B cell (primary cell): ENCODE measurements at regions not wholly inside any gene's neighbourhood (a gene's known extent, or its start where the extent isn't known, plus 50 kb on each side); places are given as distances from the start of the nearest gene placed in this dataset.

ENCODE experiments used
- ATAC-seq: fragments of 200-7000 bp; cut with Tn5 transposase; one replicate; pipeline ENCODE4 v1.10.0; 2021; ENCODE audit warnings: low read depth, mild to moderate bottlenecking, moderate number of reproducible peaks, moderate library complexity
- CTCF ChIA-PET: fragments of 350-600 bp; sonication (Branson Sonifier 250); formaldehyde crosslinking; loops from one replicate; lab custom pipeline; 2021; ENCODE audit warnings: antibody characterized with exemption, inconsistent platforms; lab: Charles Lee
- POLR2A ChIA-PET: fragments of 350-600 bp; sonication (Branson Sonifier 250); formaldehyde crosslinking; loops from one replicate; lab custom pipeline; 2021; ENCODE audit warnings: antibody characterized with exemption; lab: Charles Lee
- DNase-seq: peaks from one replicate; pipeline ENCODE4 v3.0.0; 2013
- H2AFZ ChIP-seq: 2 replicates; pipeline ENCODE4 v1.6.1; 2012; ENCODE audit warnings: mild to moderate bottlenecking, low read depth, low read length; ENCODE audit not compliant: insufficient read depth, poor library complexity, severe bottlenecking
- H3K27ac ChIP-seq, 2 donors: 1 replicate in 1 of 2; 2 replicates in 1 of 2; pipeline ENCODE4 v1.5.1; 2012 to 2013; ENCODE audit warnings: low read length in 2 of 2, mild to moderate bottlenecking in 2 of 2, moderate library complexity in 1 of 2
- H3K27me3 ChIP-seq, 4 experiments: fragments of 200-600 bp in 1 of 4; sonication (generic) in 1 of 4; replicated peaks in 1 of 4; 1 replicate in 2 of 4; 2 replicates in 2 of 4; pipeline versions ENCODE4 v1.6.1 to v1.7.0; 2013 to 2016; ENCODE audit warnings: low read length in 3 of 4, mild to moderate bottlenecking in 2 of 4, mixed read lengths in 1 of 4, moderate library complexity in 1 of 4; ENCODE audit not compliant: insufficient read depth in 4 of 4, control insufficient read depth in 3 of 4; ENCODE audit errors: control extremely low read depth in 1 of 4
- H3K36me3 ChIP-seq, 2 experiments: replicated peaks in 1 of 2; 1 replicate in 1 of 2; 2 replicates in 1 of 2; pipeline versions ENCODE4 v1.6.1 to v1.7.1; 2013; ENCODE audit warnings: low read length in 1 of 2; ENCODE audit not compliant: insufficient read depth in 2 of 2, control insufficient read depth in 1 of 2; ENCODE audit errors: control extremely low read depth in 1 of 2, extremely low read depth in 1 of 2
- H3K4me1 ChIP-seq, 2 donors: fragments of 200-600 bp in 1 of 2; sonication (generic) in 1 of 2; 1 replicate in 1 of 2; 2 replicates in 1 of 2; pipeline versions ENCODE4 v1.5.1 to v1.6.1; 2013 to 2017; ENCODE audit warnings: low read length in 2 of 2; ENCODE audit not compliant: control insufficient read depth in 2 of 2, insufficient read depth in 2 of 2
- H3K4me2 ChIP-seq: replicated peaks from 2 replicates; pipeline ENCODE3; 2012; ENCODE audit warnings: mild to moderate bottlenecking, low read depth, low read length; ENCODE audit not compliant: poor library complexity, severe bottlenecking
- H3K4me3 ChIP-seq, 5 experiments: fragments of 200-600 bp in 1 of 5; sonication (generic) in 1 of 5; 1 replicate in 3 of 5; 2 replicates in 2 of 5; pipeline versions ENCODE4 v1.5.1 to v1.7.0; 2011 to 2016; ENCODE audit warnings: low read length in 4 of 5, mild to moderate bottlenecking in 4 of 5, low read depth in 2 of 5, control low read depth in 1 of 5, moderate library complexity in 1 of 5; ENCODE audit not compliant: insufficient read depth in 1 of 5; ENCODE audit errors: control extremely low read depth in 1 of 5, extremely low read depth in 1 of 5
- H3K79me2 ChIP-seq: fragments of 200-600 bp; sonication (generic); one replicate; pipeline ENCODE4 v1.6.0; 2016; ENCODE audit warnings: low read length; ENCODE audit not compliant: control insufficient read depth, insufficient read depth
- H3K9ac ChIP-seq: fragments of 200-600 bp; sonication (generic); 2 replicates; pipeline ENCODE4 v1.6.1; 2017; ENCODE audit warnings: mild to moderate bottlenecking, low read length, moderate library complexity
- H3K9me3 ChIP-seq, 3 donors: one replicate each; pipeline versions ENCODE4 v1.6.1 to v1.7.1; 2013; ENCODE audit warnings: low read length in 2 of 3; ENCODE audit not compliant: control insufficient read depth in 2 of 3, insufficient read depth in 1 of 3; ENCODE audit errors: control extremely low read depth in 1 of 3
- H4K20me1 ChIP-seq: 2 replicates; pipeline ENCODE4 v1.6.0; 2012; ENCODE audit warnings: mild to moderate bottlenecking, low read length; ENCODE audit not compliant: insufficient read depth, control insufficient read depth, poor library complexity, severe bottlenecking
- H3K27ac Mint-ChIP-seq: one replicate; pipeline ENCODE4 v1.8.0; 2021; ENCODE audit warnings: mixed read lengths
- H3K27me3 Mint-ChIP-seq: one replicate; pipeline ENCODE4 v1.8.0; 2021; ENCODE audit warnings: mixed read lengths
- H3K4me1 Mint-ChIP-seq: one replicate; pipeline ENCODE4 v1.8.0; 2021; ENCODE audit warnings: mixed read lengths
- H3K4me3 Mint-ChIP-seq: one replicate; pipeline ENCODE4 v1.8.0; 2021; ENCODE audit warnings: mixed read lengths
- H3K9me3 Mint-ChIP-seq: one replicate; pipeline ENCODE4 v1.8.0; 2022; ENCODE audit warnings: mixed read lengths; ENCODE audit not compliant: insufficient read depth
- EZH2 ChIP-seq: IDR thresholded peaks from 2 replicates; pipeline ENCODE4 v1.6.1; 2012; ENCODE audit warnings: borderline replicate concordance, low read depth, mild to moderate bottlenecking, moderate library complexity, low read length; ENCODE audit not compliant: insufficient read depth, poor library complexity, severe bottlenecking
- WGBS: methylation state at CpG from one replicate; pipeline ENCODE4 v1.1.5; 2013; ENCODE audit warnings: missing lambda C conversion rate; ENCODE audit not compliant: insufficient coverage; 5-methylcytosine and 5-hydroxymethylcytosine counted together
- intact Hi-C: fragments of 100-400 bp; cut with micrococcal nuclease; formaldehyde crosslinking; loops from one replicate; pipeline ENCODE4 v1.10.0; 2022
- TF ChIP-seq, protein P1 (sequence below): fragments of 200-600 bp; IDR thresholded peaks from one replicate; pipeline ENCODE4 v1.8.0; 2022; ENCODE audit warnings: antibody characterized with exemption, mild to moderate bottlenecking

GRCh38 chr6:156464100-156464878 lies 312.9 kb upstream of the ARID1B start:
- Mint-ChIP-seq H3K27me3 (peaks cover 23% of the 10 kb centered on the region), H3K4me3 (no peak overlapping the region), H3K9me3 (peaks cover 2% of the 10 kb centered on the region), H3K4me1 (peaks cover 3% of the 10 kb centered on the region), H3K27ac (no peak overlapping the region)
- DNase-seq (no peak), ATAC-seq (no peak)
- Histone ChIP-seq H3K36me3 (no peaks in the 10 kb centered on the region), H3K27me3 (peaks cover 0 to 8% (median 0%) of the 10 kb centered on the region in 4 experiments), H3K4me3 (no peak overlapping the region), H3K4me2 (no peak overlapping the region), H4K20me1 (no peaks in the 10 kb centered on the region), H3K4me1 (no peaks in the 10 kb centered on the region), H3K79me2 (no peaks in the 10 kb centered on the region), H3K9ac (no peak overlapping the region), H2AFZ (no peak overlapping the region), H3K9me3 (peaks cover 0 to 3% (median 0%) of the 10 kb centered on the region in 3 donors), H3K27ac (no peak overlapping the region)
- TF ChIP-seq, protein P1, sequence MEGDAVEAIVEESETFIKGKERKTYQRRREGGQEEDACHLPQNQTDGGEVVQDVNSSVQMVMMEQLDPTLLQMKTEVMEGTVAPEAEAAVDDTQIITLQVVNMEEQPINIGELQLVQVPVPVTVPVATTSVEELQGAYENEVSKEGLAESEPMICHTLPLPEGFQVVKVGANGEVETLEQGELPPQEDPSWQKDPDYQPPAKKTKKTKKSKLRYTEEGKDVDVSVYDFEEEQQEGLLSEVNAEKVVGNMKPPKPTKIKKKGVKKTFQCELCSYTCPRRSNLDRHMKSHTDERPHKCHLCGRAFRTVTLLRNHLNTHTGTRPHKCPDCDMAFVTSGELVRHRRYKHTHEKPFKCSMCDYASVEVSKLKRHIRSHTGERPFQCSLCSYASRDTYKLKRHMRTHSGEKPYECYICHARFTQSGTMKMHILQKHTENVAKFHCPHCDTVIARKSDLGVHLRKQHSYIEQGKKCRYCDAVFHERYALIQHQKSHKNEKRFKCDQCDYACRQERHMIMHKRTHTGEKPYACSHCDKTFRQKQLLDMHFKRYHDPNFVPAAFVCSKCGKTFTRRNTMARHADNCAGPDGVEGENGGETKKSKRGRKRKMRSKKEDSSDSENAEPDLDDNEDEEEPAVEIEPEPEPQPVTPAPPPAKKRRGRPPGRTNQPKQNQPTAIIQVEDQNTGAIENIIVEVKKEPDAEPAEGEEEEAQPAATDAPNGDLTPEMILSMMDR = no peak
- no peak for TF ChIP-seq EZH2
- 60% methylated on average over 5 of the region's 7 CpGs for WGBS
- intact Hi-C loops = no loop called here
- CTCF ChIA-PET = no interaction called here
- POLR2A ChIA-PET = no interaction called here

DNA sequence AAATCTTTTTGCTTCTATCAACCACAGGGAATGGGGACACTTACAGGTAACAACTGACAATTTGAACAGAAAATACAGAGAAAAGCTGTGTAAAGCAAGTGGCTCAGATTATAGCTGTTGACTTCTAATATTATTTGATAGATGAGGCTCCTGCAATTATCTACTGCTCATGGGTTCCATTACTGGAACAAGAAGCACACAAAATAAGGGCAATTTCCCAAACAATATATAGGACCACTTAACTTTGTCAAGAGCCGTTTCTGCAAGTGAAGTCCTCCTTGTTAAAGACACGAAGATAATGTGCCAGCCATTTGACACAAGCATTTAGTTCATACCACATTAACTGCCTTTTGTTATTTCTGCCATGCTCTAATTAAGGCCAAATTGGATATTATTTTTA lies 315.5 kb upstream of the ARID1B start:
- Mint-ChIP-seq H3K27ac (no peak overlapping the region), H3K9me3 (no peaks in the 10 kb centered on the region), H3K27me3 (peaks cover 17% of the 10 kb centered on the region), H3K4me1 (peaks cover 3% of the 10 kb centered on the region), H3K4me3 (no peak overlapping the region)
- Histone ChIP-seq H4K20me1 (no peaks in the 10 kb centered on the region), H3K36me3 (no peaks in the 10 kb centered on the region), H3K9ac (no peak overlapping the region), H3K27ac (no peak overlapping the region), H3K4me1 (no peaks in the 10 kb centered on the region), H3K79me2 (no peaks in the 10 kb centered on the region), H2AFZ (no peak overlapping the region), H3K27me3 (peaks cover 0 to 8% (median 0%) of the 10 kb centered on the region in 4 experiments), H3K4me3 (no peak overlapping the region), H3K9me3 (no peaks in the 10 kb centered on the region), H3K4me2 (no peak overlapping the region)
- ChIA-PET POLR2A (no interaction called here), CTCF (interaction anchor here (0.6 kb wide), 1 partner anchor 1221 kb away, joined by 3 read pairs; no protein-coding TSS in a partner anchor)
- TF ChIP-seq EZH2 = no peak
- TF ChIP-seq, protein P1 = no peak
- ATAC-seq (no peak), DNase-seq (no peak)
- intact Hi-C loops = no loop called here
- WGBS = 78% methylated on average over 1 of the region's 2 CpGs
